ENCODE measurements at regions not wholly inside any gene's neighbourhood (a gene's known extent, or its start where the extent isn't known, plus 50 kb on each side); places are given as distances from the start of the nearest gene placed in this dataset.
"Not testable (repeated sequence)": the region's sequence is repeated elsewhere in the genome, so short reads cannot be mapped to it uniquely, and the experiment has no call there.

GRCh38 chr18:14989569-14989968 is 241.6 kb downstream of the ANKRD30B start:
- H3K4me1 ChIP-seq (ENCODE audit: insufficient read depth, low read length, poor library complexity, severe bottlenecking); H3K79me2 ChIP-seq (ENCODE audit: insufficient read depth, low read depth, low read length); H3K36me3 ChIP-seq (ENCODE audit: insufficient read depth, low read length); DNase-seq (ENCODE audit: low spot score); H3K4me2 ChIP-seq (ENCODE audit: low read length); H3K9me3 ChIP-seq (ENCODE audit: low read length); H3K27ac ChIP-seq (ENCODE audit: low read depth, low read length, poor library complexity, severe bottlenecking); BruUV-seq (replicated peaks); H2AFZ ChIP-seq (ENCODE audit: low read length); H3K9me2 ChIP-seq (ENCODE audit: insufficient read depth, low read length); H4K20me1 ChIP-seq (ENCODE audit: insufficient read depth, low read length); CTCF ChIA-PET (ENCODE audit: unreplicated experiment); H3K4me3 ChIP-seq (ENCODE audit: low read depth, low read length, poor library complexity, severe bottlenecking); intact Hi-C loops (cut with micrococcal nuclease; ENCODE audit: unreplicated experiment); POLR2A ChIA-PET: not testable (repeated sequence)

- POLR2A ChIA-PET; H3K36me3 ChIP-seq (ENCODE audit: insufficient read depth, low read length); H3K4me1 ChIP-seq (ENCODE audit: insufficient read depth, low read length, poor library complexity, severe bottlenecking); H3K4me3 ChIP-seq (ENCODE audit: low read depth, low read length, poor library complexity, severe bottlenecking); DNase-seq (ENCODE audit: low spot score); H2AFZ ChIP-seq (ENCODE audit: low read length); H3K79me2 ChIP-seq (ENCODE audit: insufficient read depth, low read depth, low read length); H3K9me3 ChIP-seq (ENCODE audit: low read length); CTCF ChIA-PET (ENCODE audit: unreplicated experiment); H3K4me2 ChIP-seq (ENCODE audit: low read length); intact Hi-C loops (cut with micrococcal nuclease; ENCODE audit: unreplicated experiment); BruUV-seq (replicated peaks); H3K27ac ChIP-seq (ENCODE audit: low read depth, low read length, poor library complexity, severe bottlenecking); H4K20me1 ChIP-seq (ENCODE audit: insufficient read depth, low read length); H3K9me2 ChIP-seq (ENCODE audit: insufficient read depth, low read length): not testable (repeated sequence)
- 0 out of 2 replicates have a peak, but pooled peaks have one; percentile 20 for TF ChIP-seq CTCF (conservative IDR thresholded peaks at IDR 0.05; ENCODE audit: low read length)
These were observed 244.0 kb downstream of the ANKRD30B start for GRCh38 chr18:14991934-14992445.

- H3K9me3 ChIP-seq (ENCODE audit: low read length); H3K79me2 ChIP-seq (ENCODE audit: insufficient read depth, low read depth, low read length); H3K36me3 ChIP-seq (ENCODE audit: insufficient read depth, low read length); H3K4me1 ChIP-seq (ENCODE audit: insufficient read depth, low read length, poor library complexity, severe bottlenecking); H3K4me3 ChIP-seq (ENCODE audit: low read depth, low read length, poor library complexity, severe bottlenecking); DNase-seq (ENCODE audit: low spot score); H2AFZ ChIP-seq (ENCODE audit: low read length); CTCF ChIA-PET (ENCODE audit: unreplicated experiment); BruUV-seq (replicated peaks); H3K4me2 ChIP-seq (ENCODE audit: low read length); H3K9me2 ChIP-seq (ENCODE audit: insufficient read depth, low read length); POLR2A ChIA-PET; H4K20me1 ChIP-seq (ENCODE audit: insufficient read depth, low read length); intact Hi-C loops (cut with micrococcal nuclease; ENCODE audit: unreplicated experiment); H3K27ac ChIP-seq (ENCODE audit: low read depth, low read length, poor library complexity, severe bottlenecking): not testable (repeated sequence)
These were observed 244.8 kb downstream of the ANKRD30B start for GRCh38 chr18:14992758-14993157.

GRCh38 chr18:14995023-14995422 is 247.1 kb downstream of the ANKRD30B start:
- CTCF ChIA-PET (ENCODE audit: unreplicated experiment); POLR2A ChIA-PET; BruUV-seq (replicated peaks): not testable (repeated sequence)

More at GRCh38 chr18:14995023-14995422, 247.1 kb downstream of the ANKRD30B start:
- H4K20me1 ChIP-seq (ENCODE audit: insufficient read depth, low read length); H3K27ac ChIP-seq (ENCODE audit: low read depth, low read length, poor library complexity, severe bottlenecking); H3K79me2 ChIP-seq (ENCODE audit: insufficient read depth, low read depth, low read length); H3K36me3 ChIP-seq (ENCODE audit: insufficient read depth, low read length); H3K4me1 ChIP-seq (ENCODE audit: insufficient read depth, low read length, poor library complexity, severe bottlenecking); H3K4me2 ChIP-seq (ENCODE audit: low read length); H3K9me2 ChIP-seq (ENCODE audit: insufficient read depth, low read length); DNase-seq (ENCODE audit: low spot score); H3K9me3 ChIP-seq (ENCODE audit: low read length); H3K4me3 ChIP-seq (ENCODE audit: low read depth, low read length, poor library complexity, severe bottlenecking); H2AFZ ChIP-seq (ENCODE audit: low read length); intact Hi-C loops (cut with micrococcal nuclease; ENCODE audit: unreplicated experiment): not testable (repeated sequence)

Data from OCI-LY7 (cell line).